ENCODE measurements at regions not wholly inside any gene's neighbourhood (a gene's known extent, or its start where the extent isn't known, plus 50 kb on each side); places are given as distances from the start of the nearest gene placed in this dataset.
"Not testable (repeated sequence)": the region's sequence is repeated elsewhere in the genome, so short reads cannot be mapped to it uniquely, and the experiment has no call there.

DNA sequence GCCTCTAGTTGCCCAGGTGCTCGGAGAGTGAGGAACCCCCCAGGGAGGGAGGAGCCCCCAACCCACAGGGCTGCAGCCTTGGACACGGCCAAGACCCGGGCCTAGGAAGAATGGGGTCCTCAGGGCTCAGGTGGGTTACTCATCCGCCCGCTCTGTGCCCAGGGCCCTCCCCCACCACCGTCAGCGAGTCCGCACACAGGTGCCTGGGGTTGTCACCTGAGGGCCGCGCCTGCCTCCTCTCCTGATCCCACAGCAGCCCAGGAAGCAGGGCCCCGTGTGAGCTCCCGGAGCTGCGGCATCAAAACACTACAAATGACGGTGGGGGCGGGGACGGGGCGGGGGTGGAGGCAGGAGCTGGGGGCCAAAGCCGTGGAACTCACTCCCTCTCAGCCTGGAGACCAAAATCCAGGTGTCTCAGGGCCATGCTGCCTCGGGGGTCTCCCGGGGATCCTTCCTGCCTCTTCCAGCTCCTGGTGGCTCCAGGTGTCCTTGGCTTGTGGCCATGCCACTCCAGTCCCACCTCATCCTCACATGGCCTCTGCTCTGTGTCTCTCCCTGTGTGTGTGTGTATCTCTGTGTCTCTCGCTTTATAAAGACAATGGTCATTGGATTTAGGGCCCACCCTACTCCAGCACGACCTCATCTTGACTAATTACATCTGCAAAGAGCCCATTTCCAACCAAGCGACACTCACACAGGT, 172.7 kb downstream of the NPIPB11 start:
- TF ChIP-seq TAF7 (tag; IDR thresholded peaks at IDR 0.05); ZNF24 (IDR thresholded peaks at IDR 0.05); ZBED1 (IDR thresholded peaks at IDR 0.05); HNRNPLL (IDR thresholded peaks at IDR 0.05; ENCODE audit: low read depth, low read length, poor library complexity, severe bottlenecking); FIP1L1 (IDR thresholded peaks at IDR 0.05; ENCODE audit: low read depth, low read length, poor library complexity, severe bottlenecking); ZNF282 (CRISPR knock-in tag; IDR thresholded peaks at IDR 0.05): not testable (repeated sequence)
- TF ChIP-seq, protein P1, sequence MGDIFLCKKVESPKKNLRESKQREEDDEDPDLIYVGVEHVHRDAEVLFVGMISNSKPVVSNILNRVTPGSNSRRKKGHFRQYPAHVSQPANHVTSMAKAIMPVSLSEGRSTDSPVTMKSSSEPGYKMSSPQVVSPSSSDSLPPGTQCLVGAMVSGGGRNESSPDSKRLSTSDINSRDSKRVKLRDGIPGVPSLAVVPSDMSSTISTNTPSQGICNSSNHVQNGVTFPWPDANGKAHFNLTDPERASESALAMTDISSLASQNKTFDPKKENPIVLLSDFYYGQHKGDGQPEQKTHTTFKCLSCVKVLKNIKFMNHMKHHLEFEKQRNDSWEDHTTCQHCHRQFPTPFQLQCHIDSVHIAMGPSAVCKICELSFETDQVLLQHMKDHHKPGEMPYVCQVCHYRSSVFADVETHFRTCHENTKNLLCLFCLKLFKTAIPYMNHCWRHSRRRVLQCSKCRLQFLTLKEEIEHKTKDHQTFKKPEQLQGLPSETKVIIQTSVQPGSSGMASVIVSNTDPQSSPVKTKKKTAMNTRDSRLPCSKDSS (IDR thresholded peaks at IDR 0.05; ENCODE audit: low read depth, partially characterized antibody), result not testable (repeated sequence)
- TF ChIP-seq, protein P2, sequence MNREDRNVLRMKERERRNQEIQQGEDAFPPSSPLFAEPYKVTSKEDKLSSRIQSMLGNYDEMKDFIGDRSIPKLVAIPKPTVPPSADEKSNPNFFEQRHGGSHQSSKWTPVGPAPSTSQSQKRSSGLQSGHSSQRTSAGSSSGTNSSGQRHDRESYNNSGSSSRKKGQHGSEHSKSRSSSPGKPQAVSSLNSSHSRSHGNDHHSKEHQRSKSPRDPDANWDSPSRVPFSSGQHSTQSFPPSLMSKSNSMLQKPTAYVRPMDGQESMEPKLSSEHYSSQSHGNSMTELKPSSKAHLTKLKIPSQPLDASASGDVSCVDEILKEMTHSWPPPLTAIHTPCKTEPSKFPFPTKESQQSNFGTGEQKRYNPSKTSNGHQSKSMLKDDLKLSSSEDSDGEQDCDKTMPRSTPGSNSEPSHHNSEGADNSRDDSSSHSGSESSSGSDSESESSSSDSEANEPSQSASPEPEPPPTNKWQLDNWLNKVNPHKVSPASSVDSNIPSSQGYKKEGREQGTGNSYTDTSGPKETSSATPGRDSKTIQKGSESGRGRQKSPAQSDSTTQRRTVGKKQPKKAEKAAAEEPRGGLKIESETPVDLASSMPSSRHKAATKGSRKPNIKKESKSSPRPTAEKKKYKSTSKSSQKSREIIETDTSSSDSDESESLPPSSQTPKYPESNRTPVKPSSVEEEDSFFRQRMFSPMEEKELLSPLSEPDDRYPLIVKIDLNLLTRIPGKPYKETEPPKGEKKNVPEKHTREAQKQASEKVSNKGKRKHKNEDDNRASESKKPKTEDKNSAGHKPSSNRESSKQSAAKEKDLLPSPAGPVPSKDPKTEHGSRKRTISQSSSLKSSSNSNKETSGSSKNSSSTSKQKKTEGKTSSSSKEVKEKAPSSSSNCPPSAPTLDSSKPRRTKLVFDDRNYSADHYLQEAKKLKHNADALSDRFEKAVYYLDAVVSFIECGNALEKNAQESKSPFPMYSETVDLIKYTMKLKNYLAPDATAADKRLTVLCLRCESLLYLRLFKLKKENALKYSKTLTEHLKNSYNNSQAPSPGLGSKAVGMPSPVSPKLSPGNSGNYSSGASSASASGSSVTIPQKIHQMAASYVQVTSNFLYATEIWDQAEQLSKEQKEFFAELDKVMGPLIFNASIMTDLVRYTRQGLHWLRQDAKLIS (CRISPR knock-in tag; IDR thresholded peaks at IDR 0.05), result not testable (repeated sequence)
- TF ChIP-seq, protein P3, sequence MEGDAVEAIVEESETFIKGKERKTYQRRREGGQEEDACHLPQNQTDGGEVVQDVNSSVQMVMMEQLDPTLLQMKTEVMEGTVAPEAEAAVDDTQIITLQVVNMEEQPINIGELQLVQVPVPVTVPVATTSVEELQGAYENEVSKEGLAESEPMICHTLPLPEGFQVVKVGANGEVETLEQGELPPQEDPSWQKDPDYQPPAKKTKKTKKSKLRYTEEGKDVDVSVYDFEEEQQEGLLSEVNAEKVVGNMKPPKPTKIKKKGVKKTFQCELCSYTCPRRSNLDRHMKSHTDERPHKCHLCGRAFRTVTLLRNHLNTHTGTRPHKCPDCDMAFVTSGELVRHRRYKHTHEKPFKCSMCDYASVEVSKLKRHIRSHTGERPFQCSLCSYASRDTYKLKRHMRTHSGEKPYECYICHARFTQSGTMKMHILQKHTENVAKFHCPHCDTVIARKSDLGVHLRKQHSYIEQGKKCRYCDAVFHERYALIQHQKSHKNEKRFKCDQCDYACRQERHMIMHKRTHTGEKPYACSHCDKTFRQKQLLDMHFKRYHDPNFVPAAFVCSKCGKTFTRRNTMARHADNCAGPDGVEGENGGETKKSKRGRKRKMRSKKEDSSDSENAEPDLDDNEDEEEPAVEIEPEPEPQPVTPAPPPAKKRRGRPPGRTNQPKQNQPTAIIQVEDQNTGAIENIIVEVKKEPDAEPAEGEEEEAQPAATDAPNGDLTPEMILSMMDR (IDR thresholded peaks at IDR 0.05 in 2 of 3, conservative IDR thresholded peaks at IDR 0.05 in 1 of 3; ENCODE audit: insufficient read depth in 2 of 3, low read depth in 1 of 3, low read length in 3 of 3), result not testable (repeated sequence)

Measured in K562 (cell line).